HG02623 (cell line): ENCODE measurements at regions not wholly inside any gene's neighbourhood (a gene's known extent, or its start where the extent isn't known, plus 50 kb on each side); places are given as distances from the start of the nearest gene placed in this dataset.
"Not testable (repeated sequence)": the region's sequence is repeated elsewhere in the genome, so short reads cannot be mapped to it uniquely, and the experiment has no call there.

Experiments
- ATAC-seq: cut with Tn5 transposase; IDR thresholded peaks from one replicate; pipeline ENCODE4 v1.9.1; 2021; ENCODE audit warnings: moderate library complexity; ENCODE audit not compliant: unreplicated experiment

DNA sequence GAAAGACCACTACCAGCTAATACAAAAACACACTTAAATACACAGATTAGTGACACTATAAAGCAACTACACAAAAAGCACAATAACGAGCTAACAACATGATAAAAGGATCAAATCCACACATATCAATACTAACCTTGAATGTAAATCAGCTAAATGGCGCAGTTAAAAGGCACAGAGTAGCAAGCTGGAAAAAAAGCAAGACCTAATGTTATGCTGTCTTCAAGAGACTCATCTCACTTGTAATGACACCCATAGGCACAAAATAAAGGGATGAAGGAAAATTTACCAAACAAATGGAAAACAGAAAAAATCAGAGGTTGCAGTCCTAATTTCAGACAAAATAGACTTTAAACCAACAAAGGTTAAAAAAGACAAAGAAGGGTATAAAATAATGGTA is 86.3 kb downstream of the NUS1 start:
- ATAC-seq = no peak

DNA sequence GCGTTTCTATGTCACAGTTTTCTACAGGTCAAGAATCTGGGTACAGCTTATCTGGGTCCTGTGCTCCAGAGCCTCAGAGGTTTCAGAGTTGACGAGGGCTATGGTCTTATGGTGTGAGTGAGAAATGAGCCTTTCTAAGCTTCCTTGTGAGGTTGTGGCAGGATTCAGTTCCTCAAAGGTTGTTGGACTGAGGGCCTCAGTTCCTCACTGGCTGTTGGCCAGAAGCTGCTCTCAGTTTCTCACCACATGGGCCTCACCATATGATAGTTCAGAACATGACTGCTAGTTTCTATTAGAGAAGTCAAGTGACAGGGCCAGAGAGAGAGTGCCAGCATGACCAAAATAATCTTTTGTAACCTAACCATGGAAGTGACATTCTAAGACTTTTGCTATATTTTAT is 96.1 kb downstream of the NUS1 start:
- peak; percentile 97 for ATAC-seq

GRCh38 chr6:117776441-117776840 is 101.2 kb downstream of the NUS1 start:
- ATAC-seq = peak; percentile 38

DNA sequence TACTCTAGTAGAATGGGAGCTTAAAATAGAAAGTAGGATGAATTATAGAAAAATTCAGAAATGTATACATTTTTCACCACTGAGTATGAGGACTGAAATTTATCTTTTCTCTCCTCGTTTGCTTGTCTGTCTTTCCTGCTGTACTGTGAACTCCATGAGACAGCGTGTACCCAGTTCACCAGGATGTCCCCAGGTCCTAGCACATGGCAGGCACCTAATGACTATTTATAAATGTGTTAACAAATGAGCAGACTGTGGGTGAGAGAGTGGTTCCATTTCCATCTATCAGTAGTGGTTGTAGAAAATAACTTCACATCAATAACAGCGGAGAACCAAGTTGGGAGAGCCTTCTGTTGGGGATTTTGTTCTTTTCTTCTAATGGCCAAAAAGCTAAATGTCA is 106.3 kb downstream of the NUS1 start:
- ATAC-seq = no peak

DNA sequence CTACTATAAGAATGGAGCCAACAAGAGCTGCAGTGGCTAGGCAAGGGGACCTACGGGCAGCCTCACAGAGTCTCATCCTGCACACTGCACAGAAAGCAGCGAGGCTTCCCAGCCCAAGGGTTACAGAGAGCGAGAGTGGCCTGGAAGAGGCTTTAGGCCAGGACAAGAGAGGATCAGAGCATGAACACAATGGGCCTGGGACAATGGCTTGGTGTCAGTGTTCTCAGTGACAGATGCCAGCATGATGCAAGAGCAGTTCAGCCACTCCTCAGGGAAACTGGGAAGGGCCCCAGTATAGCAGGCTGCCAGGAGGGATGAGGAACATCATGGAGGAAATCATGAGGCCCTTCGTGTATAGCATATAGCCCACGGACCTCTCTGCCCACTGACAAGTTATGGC is 108.0 kb downstream of the NUS1 start:
- ATAC-seq = no peak

- no peak for ATAC-seq
Measured at GRCh38 chr6:117791012-117791411, 115.7 kb downstream of the NUS1 start.

GRCh38 chr6:117795234-117795633 is 111.8 kb upstream of the SLC35F1 start:
- ATAC-seq = no peak

DNA sequence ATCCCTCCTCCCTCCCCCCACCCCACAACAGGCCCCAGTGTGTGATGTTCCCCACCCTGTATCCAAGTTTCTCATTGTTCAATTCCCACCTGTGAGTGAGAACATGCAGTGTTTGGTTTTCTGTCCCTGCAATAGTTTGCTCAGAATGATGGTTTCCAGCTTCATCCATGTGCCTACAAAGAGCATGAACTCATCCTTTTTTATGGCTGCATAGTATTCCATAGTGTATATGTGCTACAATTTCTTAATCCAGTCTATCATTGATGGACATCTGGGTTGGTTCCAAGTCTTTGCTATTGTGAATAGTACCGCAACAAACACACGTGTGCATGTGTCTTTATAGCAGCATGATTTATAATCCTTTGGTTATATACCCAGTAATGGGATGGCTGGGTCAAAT is 108.2 kb upstream of the SLC35F1 start:
- not testable (repeated sequence) for ATAC-seq

DNA sequence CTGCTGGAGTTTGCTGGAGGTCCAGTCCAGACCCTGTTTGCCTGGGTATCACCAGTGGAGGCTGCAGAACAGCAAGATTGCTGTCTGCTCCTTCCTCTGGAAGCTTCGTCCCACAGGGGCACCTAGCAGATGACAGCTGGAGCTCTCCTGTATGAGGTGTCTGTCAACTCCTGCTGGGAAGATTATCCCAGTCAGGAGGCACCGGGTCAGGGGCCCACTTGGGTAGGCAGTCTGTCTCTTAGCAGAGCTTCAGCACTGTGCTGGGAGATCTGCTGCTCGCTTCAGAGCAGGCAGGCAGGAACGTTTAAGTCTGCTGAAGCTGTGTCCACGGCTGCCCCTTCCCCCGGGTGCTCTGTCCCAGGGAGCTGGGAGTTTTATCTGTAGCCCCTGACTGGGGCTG is 96.8 kb upstream of the SLC35F1 start:
- ATAC-seq = no peak

- ATAC-seq = no peak
Measured at GRCh38 chr6:117817499-117817898, 89.6 kb upstream of the SLC35F1 start.

DNA sequence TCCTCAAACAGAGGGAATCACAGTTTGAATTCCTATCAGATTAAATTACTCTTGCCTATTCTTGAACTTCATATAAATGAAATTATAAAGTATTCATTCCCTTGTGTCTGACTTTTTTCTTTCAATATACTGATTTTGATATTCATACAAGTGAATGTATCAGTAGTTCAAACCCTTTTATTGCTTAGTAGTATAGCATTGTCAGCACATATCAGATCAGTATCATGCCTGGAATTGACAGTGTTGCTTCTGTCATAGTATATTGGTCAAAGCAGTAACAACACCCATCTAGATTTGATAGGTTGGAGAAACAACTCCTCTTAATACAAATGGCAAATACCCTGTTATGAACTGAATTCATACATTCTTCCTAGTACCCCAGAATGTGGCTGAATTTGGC is 89.1 kb upstream of the SLC35F1 start:
- no peak for ATAC-seq

DNA sequence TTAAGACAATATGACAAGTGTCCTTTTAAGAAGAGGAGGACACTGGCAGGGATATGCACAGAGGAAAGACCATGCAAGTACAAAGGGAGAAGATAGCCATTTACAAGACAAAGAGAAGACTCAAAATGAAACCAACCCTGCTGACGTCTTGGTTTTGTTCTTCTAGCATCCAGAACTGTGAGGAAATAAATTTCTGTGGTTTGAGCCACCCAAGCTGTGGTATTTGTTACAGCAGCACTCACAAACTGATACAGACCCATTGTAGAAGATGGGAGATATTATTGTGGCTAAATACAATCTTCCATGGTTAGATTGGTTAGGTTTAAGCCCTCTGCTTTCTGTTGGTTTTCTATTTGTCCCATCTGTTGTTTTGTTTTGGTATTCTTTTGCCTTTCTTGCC is 88.6 kb upstream of the SLC35F1 start:
- no peak for ATAC-seq

GRCh38 chr6:117829594-117830319 is 77.3 kb upstream of the SLC35F1 start:
- no peak for ATAC-seq

- no peak for ATAC-seq
Measured at GRCh38 chr6:117837261-117837660, 69.8 kb upstream of the SLC35F1 start.

- no peak for ATAC-seq
Measured at GRCh38 chr6:117840541-117840983, 66.5 kb upstream of the SLC35F1 start.

DNA sequence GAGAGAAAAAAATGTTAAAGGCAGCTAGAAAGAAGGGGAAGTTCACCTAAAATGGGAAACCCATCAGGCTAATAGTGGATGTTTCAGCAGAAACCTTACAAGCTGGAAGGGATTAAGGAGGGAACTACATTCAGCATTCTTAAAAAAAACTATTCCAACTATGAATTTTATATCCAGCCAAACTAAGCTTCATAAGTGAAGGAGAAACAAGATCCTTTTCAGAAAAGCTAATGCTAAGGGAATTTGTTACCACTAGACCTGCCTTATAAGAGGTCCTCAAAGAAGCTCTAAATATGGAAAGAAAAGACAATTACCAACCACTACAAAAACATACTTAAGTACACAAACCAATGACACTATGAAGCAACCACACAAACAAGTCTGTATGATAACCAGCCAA is 59.2 kb upstream of the SLC35F1 start:
- ATAC-seq = no peak

- no peak for ATAC-seq
Measured at GRCh38 chr6:117849087-117849486, 58.0 kb upstream of the SLC35F1 start.
